Activated gamma-delta T cell treated with anti-CD3 and anti-CD28 coated beads, Interleukin-2, amount 50 U/mL, for 16 hours (primary cell): ENCODE measurements at regions not wholly inside any gene's neighbourhood (a gene's known extent, or its start where the extent isn't known, plus 50 kb on each side); places are given as distances from the start of the nearest gene placed in this dataset.

Source experiments
- DNase-seq: peaks from one replicate; pipeline ENCODE4 v3.0.0-alpha.2; 2020; ENCODE audit warnings: low read depth

GRCh38 chr22:48535868-48536540 lies 1291.7 kb downstream of the BRD1 start:
- no peak for DNase-seq

GRCh38 chr22:48534395-48534958 lies 1293.2 kb downstream of the BRD1 start:
- DNase-seq, result no peak

GRCh38 chr22:48532986-48533385 lies 1294.7 kb downstream of the BRD1 start:
- no peak for DNase-seq

GRCh38 chr22:48531761-48532435 lies 1295.8 kb downstream of the BRD1 start:
- DNase-seq, result no peak

GRCh38 chr22:48531108-48531507 lies 1296.6 kb downstream of the BRD1 start:
- no peak for DNase-seq

GRCh38 chr22:48530666-48531065 lies 1297.0 kb downstream of the BRD1 start:
- no peak for DNase-seq

GRCh38 chr22:48528221-48528915 lies 1299.3 kb downstream of the BRD1 start:
- DNase-seq, result no peak

GRCh38 chr22:48523761-48524160 lies 1303.9 kb downstream of the BRD1 start:
- DNase-seq, result no peak

- no peak for DNase-seq
Measured at GRCh38 chr22:48523091-48523490, 1304.6 kb downstream of the BRD1 start.

- DNase-seq, result no peak
Measured at GRCh38 chr22:48522271-48522670, 1305.4 kb downstream of the BRD1 start.

GRCh38 chr22:48520884-48521588 lies 1306.6 kb downstream of the BRD1 start:
- DNase-seq, result no peak

- no peak for DNase-seq
Measured at GRCh38 chr22:48520207-48520606, 1307.5 kb downstream of the BRD1 start.

GRCh38 chr22:48517039-48518030 lies 1310.3 kb downstream of the BRD1 start:
- no peak for DNase-seq

- DNase-seq, result no peak
Measured at GRCh38 chr22:48516571-48516970, 1311.1 kb downstream of the BRD1 start.

GRCh38 chr22:48515571-48516200 lies 1312.0 kb downstream of the BRD1 start:
- no peak for DNase-seq

GRCh38 chr22:48513929-48514328 lies 1313.7 kb downstream of the BRD1 start:
- DNase-seq, result no peak

GRCh38 chr22:48513446-48513845 lies 1314.2 kb downstream of the BRD1 start:
- no peak for DNase-seq

- DNase-seq, result no peak
Measured at GRCh38 chr22:48511781-48512327, 1315.8 kb downstream of the BRD1 start.

- no peak for DNase-seq
Measured at GRCh38 chr22:48511211-48511610, 1316.5 kb downstream of the BRD1 start.

GRCh38 chr22:48510599-48510998 lies 1317.1 kb downstream of the BRD1 start:
- no peak for DNase-seq
